Neural cell (in vitro differentiated cells): ENCODE measurements at regions not wholly inside any gene's neighbourhood (a gene's known extent, or its start where the extent isn't known, plus 50 kb on each side); places are given as distances from the start of the nearest gene placed in this dataset.

Experiments
- CTCF ChIP-seq: fragments of 450-650 bp; IDR thresholded peaks from 2 replicates; pipeline ENCODE4 v1.5.1; 2014; ENCODE audit warnings: antibody characterized with exemption, mild to moderate bottlenecking, moderate library complexity; ENCODE audit not compliant: poor library complexity, severe bottlenecking
- EP300 ChIP-seq: fragments of 450-650 bp; conservative IDR thresholded peaks from 2 replicates; pipeline ENCODE4 v1.6.1; 2014; ENCODE audit warnings: antibody characterized with exemption, mild to moderate bottlenecking, moderate library complexity; ENCODE audit not compliant: poor library complexity, severe bottlenecking
- EZH2 ChIP-seq: fragments of 200-600, 300-800 bp; shearing (Covaris generic), sonication (generic); IDR thresholded peaks from 2 replicates; pipeline ENCODE4 v1.6.1; 2014; ENCODE audit warnings: antibody characterized with exemption, low read length, borderline replicate concordance, mild to moderate bottlenecking; ENCODE audit not compliant: insufficient read depth, poor library complexity, severe bottlenecking
- MXI1 ChIP-seq: fragments of 450-650 bp; conservative IDR thresholded peaks from 2 replicates; pipeline ENCODE4 v1.6.1; 2014; ENCODE audit warnings: antibody characterized with exemption, mild to moderate bottlenecking; ENCODE audit not compliant: poor library complexity, severe bottlenecking
- POLR2AphosphoS5 ChIP-seq: IDR thresholded peaks from 2 replicates; pipeline ENCODE4 v1.6.1; 2012
- RAD21 ChIP-seq: fragments of 450-650 bp; conservative IDR thresholded peaks from 2 replicates; pipeline ENCODE4 v1.6.1; 2014; ENCODE audit warnings: antibody characterized with exemption, mild to moderate bottlenecking, moderate library complexity
- REST ChIP-seq: IDR thresholded peaks from 2 replicates; pipeline ENCODE4 v1.6.1; 2012; ENCODE audit warnings: borderline replicate concordance
- SMC3 ChIP-seq: fragments of 450-650 bp; conservative IDR thresholded peaks from 2 replicates; pipeline ENCODE4 v1.6.1; 2014; ENCODE audit warnings: antibody characterized with exemption, mild to moderate bottlenecking, moderate library complexity; ENCODE audit not compliant: poor library complexity
- TAF1 ChIP-seq: IDR thresholded peaks from 2 replicates; pipeline ENCODE4 v1.6.1; 2012; ENCODE audit warnings: low read depth

GRCh38 chr19:28245937-28246336 lies 967.0 kb downstream of the UQCRFS1 start:
- no peak for TF ChIP-seq CTCF
- no peak for TF ChIP-seq EZH2
- TF ChIP-seq TAF1, result no peak
- no peak for TF ChIP-seq REST
- TF ChIP-seq MXI1, result no peak
- TF ChIP-seq POLR2AphosphoS5, result no peak
- TF ChIP-seq EP300, result no peak
- no peak for TF ChIP-seq RAD21
- no peak for TF ChIP-seq SMC3
